CD14-positive monocyte (primary cell): ENCODE measurements at regions not wholly inside any gene's neighbourhood (a gene's known extent, or its start where the extent isn't known, plus 50 kb on each side); places are given as distances from the start of the nearest gene placed in this dataset.

Source experiments
- DNase-seq, 3 donors: peaks; one replicate each; pipeline ENCODE4 v3.0.0-alpha.2; 2011 to 2022
- H2AFZ ChIP-seq: 2 replicates; pipeline ENCODE4 v1.6.0; 2012; ENCODE audit warnings: mild to moderate bottlenecking, low read depth, low read length, inconsistent platforms; ENCODE audit not compliant: insufficient read depth, poor library complexity, severe bottlenecking
- H3K27ac ChIP-seq, 2 donors: 1 replicate in 1 of 2; 2 replicates in 1 of 2; pipeline ENCODE4 v1.5.1; 2012 to 2013; ENCODE audit warnings: low read length in 2 of 2, control low read depth in 1 of 2, inconsistent platforms in 1 of 2, low read depth in 1 of 2, mild to moderate bottlenecking in 1 of 2
- H3K27me3 ChIP-seq, 2 donors: one replicate each; pipeline versions ENCODE4 v1.6.0 to v1.6.1; 2011 to 2013; ENCODE audit warnings: low read length in 2 of 2; ENCODE audit not compliant: control insufficient read depth in 2 of 2, insufficient read depth in 2 of 2
- H3K36me3 ChIP-seq, 2 donors: replicated peaks in 1 of 2; 1 replicate in 1 of 2; 2 replicates in 1 of 2; pipeline versions ENCODE4 v1.5.1 to v1.6.1; 2012 to 2013; ENCODE audit warnings: low read length in 2 of 2, control low read depth in 1 of 2, inconsistent platforms in 1 of 2, mild to moderate bottlenecking in 1 of 2; ENCODE audit not compliant: insufficient read depth in 2 of 2, control insufficient read depth in 1 of 2
- H3K4me1 ChIP-seq, 2 donors: 1 replicate in 1 of 2; 2 replicates in 1 of 2; pipeline versions ENCODE4 v1.5.1 to v1.6.1; 2012 to 2013; ENCODE audit warnings: low read length in 2 of 2, control low read depth in 1 of 2, inconsistent platforms in 1 of 2, mild to moderate bottlenecking in 1 of 2, moderate library complexity in 1 of 2; ENCODE audit not compliant: insufficient read depth in 2 of 2, control insufficient read depth in 1 of 2
- H3K4me2 ChIP-seq: replicated peaks from 2 replicates; pipeline ENCODE3; 2012; ENCODE audit warnings: low read length, moderate library complexity, mild to moderate bottlenecking; ENCODE audit not compliant: poor library complexity, severe bottlenecking; ENCODE audit errors: extremely low read depth
- H3K4me3 ChIP-seq, 3 experiments: fragments of 200-600 bp in 1 of 3; sonication (generic) in 1 of 3; replicated peaks in 1 of 3; 1 replicate in 2 of 3; 2 replicates in 1 of 3; pipeline ENCODE4 v1.5.1; 2011 to 2013; ENCODE audit warnings: low read length in 3 of 3, mild to moderate bottlenecking in 3 of 3, control low read depth in 2 of 3, low read depth in 2 of 3, inconsistent platforms in 1 of 3, moderate library complexity in 1 of 3
- H3K79me2 ChIP-seq: 2 replicates; pipeline ENCODE4 v1.6.0; 2012; ENCODE audit warnings: mild to moderate bottlenecking, control low read depth, inconsistent platforms, low read length, moderate library complexity; ENCODE audit not compliant: insufficient read depth
- H3K9ac ChIP-seq: 2 replicates; pipeline ENCODE4 v1.6.0; 2017; ENCODE audit warnings: low read length, mild to moderate bottlenecking; ENCODE audit not compliant: insufficient read depth, poor library complexity, severe bottlenecking
- H3K9me3 ChIP-seq, 2 donors: replicated peaks in 1 of 2; 1 replicate in 1 of 2; 2 replicates in 1 of 2; pipeline versions ENCODE4 v1.5.1 to v1.6.1; 2012 to 2013; ENCODE audit warnings: low read length in 2 of 2, control low read depth in 1 of 2; ENCODE audit not compliant: control insufficient read depth in 1 of 2, insufficient read depth in 1 of 2
- H4K20me1 ChIP-seq: 2 replicates; pipeline ENCODE4 v1.6.0; 2012; ENCODE audit warnings: mild to moderate bottlenecking, low read length, control low read depth, moderate library complexity; ENCODE audit not compliant: insufficient read depth
- H3K27ac Mint-ChIP-seq, 7 donors: one replicate each; pipeline ENCODE4 v1.8.0; 2020; ENCODE audit warnings: mild to moderate bottlenecking in 7 of 7, mixed read lengths in 7 of 7, moderate library complexity in 6 of 7, inconsistent platforms in 2 of 7
- H3K27me3 Mint-ChIP-seq, 3 donors: one replicate each; pipeline ENCODE4 v1.8.0; 2021 to 2022; ENCODE audit warnings: low read depth in 3 of 3, mild to moderate bottlenecking in 3 of 3, mixed read lengths in 3 of 3, moderate library complexity in 3 of 3, inconsistent platforms in 1 of 3
- H3K36me3 Mint-ChIP-seq, 2 donors: one replicate each; pipeline ENCODE4 v1.8.0; 2020; ENCODE audit warnings: mixed read lengths in 2 of 2, inconsistent platforms in 1 of 2, mild to moderate bottlenecking in 1 of 2
- H3K4me1 Mint-ChIP-seq: one replicate; pipeline ENCODE4 v1.8.0; 2020; ENCODE audit warnings: mild to moderate bottlenecking, mixed read lengths
- H3K4me3 Mint-ChIP-seq, 2 donors: one replicate each; pipeline ENCODE4 v1.8.0; 2020; ENCODE audit warnings: mild to moderate bottlenecking in 2 of 2, mixed read lengths in 2 of 2, moderate library complexity in 1 of 2
- H3K9me3 Mint-ChIP-seq, 7 donors: one replicate each; pipeline ENCODE4 v1.8.0; 2020 to 2022; ENCODE audit warnings: mixed read lengths in 7 of 7, mild to moderate bottlenecking in 6 of 7, moderate library complexity in 6 of 7, inconsistent platforms in 2 of 7
- CTCF ChIP-seq: fragments of 200-600 bp; IDR thresholded peaks from one replicate; pipeline ENCODE4 v1.8.0; 2022; ENCODE audit warnings: antibody characterized with exemption, mild to moderate bottlenecking
- WGBS: methylation state at CpG from one replicate; pipeline ENCODE4 v1.1.5; 2013; ENCODE audit warnings: missing lambda C conversion rate; ENCODE audit not compliant: insufficient coverage; 5-methylcytosine and 5-hydroxymethylcytosine counted together
- intact Hi-C, 2 donors: fragments of 100-400 bp; cut with micrococcal nuclease; formaldehyde crosslinking; loops; one replicate each; pipeline versions ENCODE4 v1.15.0 to v1.15.1; 2023

DNA sequence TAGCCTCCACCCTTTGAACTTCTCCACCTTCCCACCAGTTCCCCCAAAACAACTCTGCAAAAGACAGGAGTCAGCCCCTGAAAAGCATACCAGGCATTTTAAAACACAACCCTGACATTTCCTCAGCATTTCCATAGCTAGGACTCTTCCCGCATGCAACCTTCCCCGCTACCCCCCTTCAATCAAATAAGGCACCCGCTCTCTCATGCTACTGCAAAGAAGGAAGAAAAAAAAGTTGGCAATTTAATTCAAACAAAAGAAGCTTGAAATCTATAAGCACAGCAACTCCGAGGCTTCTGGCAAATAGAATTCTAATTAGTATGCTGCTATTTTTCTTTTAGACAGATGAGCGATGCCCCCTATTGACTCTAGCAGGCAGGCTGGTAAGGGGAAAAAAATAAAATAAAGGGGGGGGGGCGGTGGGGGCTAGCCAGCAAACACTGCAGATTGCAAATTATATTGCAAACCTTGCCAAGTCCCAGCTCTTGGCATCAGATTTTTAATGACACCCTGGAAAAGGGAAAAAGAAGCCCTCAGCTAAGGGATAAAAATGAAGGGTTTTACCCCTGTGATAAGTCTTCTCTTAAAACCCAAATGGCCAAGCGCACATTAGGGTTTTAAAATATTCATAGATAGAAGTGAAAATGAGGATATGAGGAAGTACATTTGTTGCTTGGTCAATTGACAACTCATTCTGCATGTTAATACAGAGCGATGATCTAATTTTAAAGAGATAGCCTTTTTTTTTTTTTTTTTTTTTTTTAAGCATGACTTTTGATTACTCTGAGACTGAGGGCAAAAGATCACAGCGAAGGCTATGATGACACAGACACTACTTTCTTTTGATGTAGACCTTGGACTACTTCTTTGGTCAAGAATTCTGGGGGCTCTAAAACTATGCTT lies 255.2 kb downstream of the NR2F2 start:
- Histone ChIP-seq H2AFZ (peak overlapping the region; percentile 15), H3K4me1 (peaks cover 48 to 54% of the 10 kb centered on the region in 2 donors), H3K9me3 (peaks cover 0 to 3% of the 10 kb centered on the region in 2 donors), H4K20me1 (no peaks in the 10 kb centered on the region), H3K27me3 (peaks cover 8 to 13% of the 10 kb centered on the region in 2 donors), H3K4me3 (peak overlapping the region in 1 of 3 experiments; percentile 53), H3K27ac (peak overlapping the region in 1 of 2 donors; percentile 73), H3K9ac (no peak overlapping the region), H3K4me2 (peak overlapping the region; percentile 67), H3K79me2 (no peaks in the 10 kb centered on the region), H3K36me3 (no peaks in the 10 kb centered on the region)
- DNase-seq = peak; percentile 61 to 79 (median 78)
- no peak for TF ChIP-seq CTCF
- peak overlapping the region; percentile 86 to 97 (median 91) for H3K27ac Mint-ChIP-seq
- intact Hi-C loops = no loop called here
- peaks cover 0 to 3% of the 10 kb centered on the region in 2 donors for H3K36me3 Mint-ChIP-seq
- H3K4me3 Mint-ChIP-seq = peak overlapping the region in 1 of 2 donors; percentile 75
- peaks cover 2 to 9% (median 3%) of the 10 kb centered on the region in 7 donors for H3K9me3 Mint-ChIP-seq
- WGBS = 0% methylated on average over 2 of the region's 9 CpGs
- peaks cover 56% of the 10 kb centered on the region for H3K4me1 Mint-ChIP-seq
- peaks cover 4 to 12% (median 5%) of the 10 kb centered on the region in 3 donors for H3K27me3 Mint-ChIP-seq

DNA sequence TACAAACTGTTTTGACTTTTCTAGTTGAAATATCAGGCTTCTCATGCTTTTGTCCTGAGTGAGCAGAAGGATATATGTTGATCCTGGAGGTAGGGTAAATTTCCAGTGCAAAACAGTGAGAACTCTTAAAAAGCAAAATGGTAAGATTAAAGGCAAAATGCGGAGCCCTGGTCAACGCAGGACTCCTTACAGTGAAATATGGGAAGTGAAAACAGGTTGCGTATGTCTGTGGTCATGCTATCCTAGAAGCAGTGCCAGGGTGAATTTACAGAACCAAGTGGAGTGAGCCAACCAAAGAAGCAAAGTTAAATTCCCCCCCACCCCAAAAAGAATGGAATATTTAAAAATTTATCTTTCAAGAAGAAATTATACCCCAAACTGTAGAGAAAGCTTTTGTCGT lies 256.4 kb downstream of the NR2F2 start:
- Histone ChIP-seq H3K27me3 (peaks cover 17 to 22% of the 10 kb centered on the region in 2 donors), H2AFZ (no peak overlapping the region), H3K4me1 (peaks cover 48 to 51% of the 10 kb centered on the region in 2 donors), H3K4me2 (peak overlapping the region; percentile 67), H3K27ac (peak overlapping the region; percentile 11 to 73), H3K4me3 (peak overlapping the region in 1 of 3 experiments; percentile 53), H3K36me3 (no peaks in the 10 kb centered on the region), H3K9me3 (peaks cover 0 to 3% of the 10 kb centered on the region in 2 donors), H3K9ac (no peak overlapping the region), H4K20me1 (no peaks in the 10 kb centered on the region), H3K79me2 (no peaks in the 10 kb centered on the region)
- H3K4me3 Mint-ChIP-seq = peak overlapping the region; percentile 5 to 75
- intact Hi-C loops = no loop called here
- DNase-seq = peak; percentile 79 to 90 (median 90)
- peaks cover 0 to 3% of the 10 kb centered on the region in 2 donors for H3K36me3 Mint-ChIP-seq
- peaks cover 54% of the 10 kb centered on the region for H3K4me1 Mint-ChIP-seq
- WGBS = 0% methylated on average over 2 of the region's 4 CpGs
- H3K9me3 Mint-ChIP-seq = peaks cover 0 to 6% (median 3%) of the 10 kb centered on the region in 7 donors
- peak overlapping the region; percentile 86 to 97 (median 91) for H3K27ac Mint-ChIP-seq
- TF ChIP-seq CTCF = no peak
- H3K27me3 Mint-ChIP-seq = peaks cover 6 to 19% (median 15%) of the 10 kb centered on the region in 3 donors
